Keratinocyte (primary cell): ENCODE measurements at regions not wholly inside any gene's neighbourhood (a gene's known extent, or its start where the extent isn't known, plus 50 kb on each side); places are given as distances from the start of the nearest gene placed in this dataset.

Source experiments
- CTCF ChIP-seq, 3 experiments: IDR thresholded peaks in 1 of 3; conservative IDR thresholded peaks in 1 of 3; optimal IDR thresholded peaks in 1 of 3; 2 replicates in 2 of 3; 3 replicates in 1 of 3; pipeline versions ENCODE3 to v1.5.1; 2011; ENCODE audit warnings: low read length in 3 of 3, mild to moderate bottlenecking in 3 of 3, moderate library complexity in 2 of 3, control low read depth in 1 of 3, inconsistent platforms in 1 of 3; ENCODE audit not compliant: insufficient read depth in 2 of 3; ENCODE audit errors: extremely low read depth in 1 of 3
- EZH2 ChIP-seq: IDR thresholded peaks from one replicate; pipeline ENCODE4 v1.6.1; 2012; ENCODE audit warnings: inconsistent platforms, mild to moderate bottlenecking, low read length, moderate library complexity

GRCh38 chr11:29190313-29190712 lies 826.5 kb downstream of the KCNA4 start:
- TF ChIP-seq CTCF (optimal IDR thresholded peaks at IDR 0.05 in 1 of 3, IDR thresholded peaks at IDR 0.05 in 1 of 3, conservative IDR thresholded peaks at IDR 0.05 in 1 of 3; ENCODE audit: extremely low read depth in 1 of 3, insufficient read depth in 2 of 3, low read length in 3 of 3) (no peak), EZH2 (no peak)
